Breast epithelium (tissue), 3 donors: ENCODE measurements at regions not wholly inside any gene's neighbourhood (a gene's known extent, or its start where the extent isn't known, plus 50 kb on each side); places are given as distances from the start of the nearest gene placed in this dataset.

Experiments
- POLR2A ChIP-seq: fragments of 450-650 bp; IDR thresholded peaks from one replicate; pipeline ENCODE4 v1.6.1; 2016; ENCODE audit warnings: antibody characterized with exemption, mild to moderate bottlenecking, moderate library complexity
- POLR2AphosphoS5 ChIP-seq, 3 donors: sonication (generic); formaldehyde crosslinking; IDR thresholded peaks; one replicate each; pipeline ENCODE4 v1.6.1; 2017; ENCODE audit warnings: antibody characterized with exemption in 3 of 3
- TF ChIP-seq, protein P1 (sequence below), 3 donors: fragments of 450-650 bp; IDR thresholded peaks; one replicate each; pipeline ENCODE4 v1.5.1; 2016 to 2017; ENCODE audit warnings: antibody characterized with exemption in 3 of 3, mild to moderate bottlenecking in 3 of 3, moderate library complexity in 3 of 3

DNA sequence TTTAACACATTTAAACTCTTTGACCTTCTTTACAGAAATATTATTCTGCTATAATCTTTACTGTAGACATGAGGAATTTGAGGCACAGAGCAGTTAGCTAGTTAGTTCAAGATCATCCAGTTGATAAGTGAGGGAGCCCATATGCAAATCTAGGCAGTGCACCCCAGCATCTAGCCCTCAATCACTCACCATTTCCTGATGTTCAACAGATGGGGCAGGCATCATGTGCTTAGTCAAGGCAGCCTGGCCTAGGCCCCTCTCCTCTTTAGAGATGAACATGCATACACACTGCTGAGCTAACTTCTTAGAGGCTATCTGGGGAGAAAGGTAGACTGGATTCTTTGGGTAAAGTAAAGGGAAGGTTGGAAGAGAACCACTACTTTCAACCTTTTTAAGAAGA, 206.8 kb upstream of the SLC24A2 start:
- TF ChIP-seq POLR2A (no peak), POLR2AphosphoS5 (IDR thresholded peaks at IDR 0.05) (no peak)
- TF ChIP-seq, protein P1, sequence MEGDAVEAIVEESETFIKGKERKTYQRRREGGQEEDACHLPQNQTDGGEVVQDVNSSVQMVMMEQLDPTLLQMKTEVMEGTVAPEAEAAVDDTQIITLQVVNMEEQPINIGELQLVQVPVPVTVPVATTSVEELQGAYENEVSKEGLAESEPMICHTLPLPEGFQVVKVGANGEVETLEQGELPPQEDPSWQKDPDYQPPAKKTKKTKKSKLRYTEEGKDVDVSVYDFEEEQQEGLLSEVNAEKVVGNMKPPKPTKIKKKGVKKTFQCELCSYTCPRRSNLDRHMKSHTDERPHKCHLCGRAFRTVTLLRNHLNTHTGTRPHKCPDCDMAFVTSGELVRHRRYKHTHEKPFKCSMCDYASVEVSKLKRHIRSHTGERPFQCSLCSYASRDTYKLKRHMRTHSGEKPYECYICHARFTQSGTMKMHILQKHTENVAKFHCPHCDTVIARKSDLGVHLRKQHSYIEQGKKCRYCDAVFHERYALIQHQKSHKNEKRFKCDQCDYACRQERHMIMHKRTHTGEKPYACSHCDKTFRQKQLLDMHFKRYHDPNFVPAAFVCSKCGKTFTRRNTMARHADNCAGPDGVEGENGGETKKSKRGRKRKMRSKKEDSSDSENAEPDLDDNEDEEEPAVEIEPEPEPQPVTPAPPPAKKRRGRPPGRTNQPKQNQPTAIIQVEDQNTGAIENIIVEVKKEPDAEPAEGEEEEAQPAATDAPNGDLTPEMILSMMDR (IDR thresholded peaks at IDR 0.05), result no peak
